ENCODE measurements at regions not wholly inside any gene's neighbourhood (a gene's known extent, or its start where the extent isn't known, plus 50 kb on each side); places are given as distances from the start of the nearest gene placed in this dataset.

- Histone ChIP-seq H2AFZ (no peak overlapping the region), H3K36me3 (ENCODE audit: low read depth) (no peaks in the 10 kb centered on the region), H3K27ac (no peak overlapping the region), H3K4me1 (replicated peaks; ENCODE audit: insufficient read depth) (no peaks in the 10 kb centered on the region), H4K20me1 (ENCODE audit: insufficient read depth) (peaks cover 5% of the 10 kb centered on the region; the same call in 1 of the 2 replicates), H3K4me3 (no peak overlapping the region), H3F3A (ENCODE audit: insufficient read depth, low read depth) (no peaks in the 10 kb centered on the region), H3K9me3 (ENCODE audit: insufficient read depth, low read depth) (no peaks in the 10 kb centered on the region), H3K9me2 (ENCODE audit: insufficient read depth) (no peaks in the 10 kb centered on the region), H3K4me2 (no peak overlapping the region), H3K79me2 (ENCODE audit: low read depth) (no peaks in the 10 kb centered on the region), H3K27me3 (ENCODE audit: insufficient read depth, low read depth) (no peaks in the 10 kb centered on the region)
- TF ChIP-seq CTCF (conservative IDR thresholded peaks at IDR 0.05) (no peak), EZH2 (IDR thresholded peaks at IDR 0.05; ENCODE audit: low read depth) (no peak)
- no peak for DNase-seq
- ChIA-PET POLR2A (ENCODE audit: unreplicated experiment) (no interaction called here), CTCF (no interaction called here)
- BruUV-seq (replicated peaks): no TSS peak
- intact Hi-C loops (cut with micrococcal nuclease; ENCODE audit: unreplicated experiment): no loop called here
Observed at GRCh38 chr7:53642361-53642760, 606.9 kb downstream of the POM121L12 start.

- no peaks in the 10 kb centered on the region for H3K9me3 ChIP-seq (ENCODE audit: insufficient read depth, low read depth)
- H3K4me2 ChIP-seq: no peak overlapping the region
- H3K36me3 ChIP-seq (ENCODE audit: low read depth): no peaks in the 10 kb centered on the region
- no peak overlapping the region for H2AFZ ChIP-seq
- no peak overlapping the region for H3K4me3 ChIP-seq
- H3F3A ChIP-seq (ENCODE audit: insufficient read depth, low read depth): no peaks in the 10 kb centered on the region
- intact Hi-C loops (cut with micrococcal nuclease; ENCODE audit: unreplicated experiment): no loop called here
- no peak for DNase-seq
- H3K27me3 ChIP-seq (ENCODE audit: insufficient read depth, low read depth): no peaks in the 10 kb centered on the region
- no peaks in the 10 kb centered on the region for H3K4me1 ChIP-seq (replicated peaks; ENCODE audit: insufficient read depth)
- no TSS peak for BruUV-seq (replicated peaks)
- no peaks in the 10 kb centered on the region for H3K9me2 ChIP-seq (ENCODE audit: insufficient read depth)
- H4K20me1 ChIP-seq (ENCODE audit: insufficient read depth): peaks cover 5% of the 10 kb centered on the region; the same call in 1 of the 2 replicates
- ChIA-PET POLR2A (ENCODE audit: unreplicated experiment) (no interaction called here), CTCF (no interaction called here)
- TF ChIP-seq EZH2 (IDR thresholded peaks at IDR 0.05; ENCODE audit: low read depth): no peak
- TF ChIP-seq CTCF (conservative IDR thresholded peaks at IDR 0.05): no peak
- H3K27ac ChIP-seq: no peak overlapping the region
- no peaks in the 10 kb centered on the region for H3K79me2 ChIP-seq (ENCODE audit: low read depth)
Observed at GRCh38 chr7:53642866-53643265, 607.4 kb downstream of the POM121L12 start.

- no peaks in the 10 kb centered on the region for H3K9me2 ChIP-seq (ENCODE audit: insufficient read depth)
- H3K4me3 ChIP-seq: no peak overlapping the region
- peaks cover 20% of the 10 kb centered on the region; the same call in 1 of the 2 replicates for H3K4me1 ChIP-seq (replicated peaks; ENCODE audit: insufficient read depth)
- H4K20me1 ChIP-seq (ENCODE audit: insufficient read depth): no peaks in the 10 kb centered on the region
- H3K79me2 ChIP-seq (ENCODE audit: low read depth): no peaks in the 10 kb centered on the region
- H3K27me3 ChIP-seq (ENCODE audit: insufficient read depth, low read depth): no peaks in the 10 kb centered on the region
- intact Hi-C loops (cut with micrococcal nuclease; ENCODE audit: unreplicated experiment): no loop called here
- H2AFZ ChIP-seq: no peak overlapping the region
- H3K9me3 ChIP-seq (ENCODE audit: insufficient read depth, low read depth): no peaks in the 10 kb centered on the region; the same call in 1 of the 2 replicates
- H3K27ac ChIP-seq: no peak overlapping the region
- H3F3A ChIP-seq (ENCODE audit: insufficient read depth, low read depth): no peaks in the 10 kb centered on the region
- BruUV-seq (replicated peaks): no TSS peak
- no peak overlapping the region for H3K4me2 ChIP-seq
- no peaks in the 10 kb centered on the region for H3K36me3 ChIP-seq (ENCODE audit: low read depth)
- ChIA-PET CTCF (no interaction called here), POLR2A (ENCODE audit: unreplicated experiment) (no interaction called here)
- TF ChIP-seq EZH2 (IDR thresholded peaks at IDR 0.05; ENCODE audit: low read depth) (no peak), CTCF (conservative IDR thresholded peaks at IDR 0.05) (no peak)
- peak in 1 of 2 experiments; percentile 64 for DNase-seq
Observed at GRCh38 chr7:53656881-53657280, 621.4 kb downstream of the POM121L12 start.
